ENCODE measurements at regions not wholly inside any gene's neighbourhood (a gene's known extent, or its start where the extent isn't known, plus 50 kb on each side); places are given as distances from the start of the nearest gene placed in this dataset.

- DNase-seq (ENCODE audit: insufficient read length, low spot score): no peak
- no peak for TF ChIP-seq CTCF (IDR thresholded peaks at IDR 0.05; ENCODE audit: insufficient read depth, missing control alignments)
- FAIRE-seq: no peak
Observed at GRCh38 chr17:6248061-6248460, 177.9 kb downstream of the WSCD1 start.

- DNase-seq (ENCODE audit: insufficient read length, low spot score): no peak
- no peak for FAIRE-seq
- no peak for TF ChIP-seq CTCF (IDR thresholded peaks at IDR 0.05; ENCODE audit: insufficient read depth, missing control alignments)
Observed at GRCh38 chr17:6245301-6246177, 175.4 kb downstream of the WSCD1 start.

- FAIRE-seq (no peak), DNase-seq (ENCODE audit: insufficient read length, low spot score) (no peak)
- no peak for TF ChIP-seq CTCF (IDR thresholded peaks at IDR 0.05; ENCODE audit: insufficient read depth, missing control alignments)
Observed at GRCh38 chr17:6244796-6245195, 174.6 kb downstream of the WSCD1 start.

GRCh38 chr17:6244253-6244652 is 174.1 kb downstream of the WSCD1 start:
- FAIRE-seq (no peak), DNase-seq (ENCODE audit: insufficient read length, low spot score) (no peak)
- TF ChIP-seq CTCF (IDR thresholded peaks at IDR 0.05; ENCODE audit: insufficient read depth, missing control alignments): no peak

GRCh38 chr17:6243186-6243585 is 173.0 kb downstream of the WSCD1 start:
- DNase-seq (ENCODE audit: insufficient read length, low spot score) (no peak), FAIRE-seq (no peak)
- TF ChIP-seq CTCF (IDR thresholded peaks at IDR 0.05; ENCODE audit: insufficient read depth, missing control alignments): no peak

GRCh38 chr17:6241996-6242395 is 171.8 kb downstream of the WSCD1 start:
- FAIRE-seq (no peak), DNase-seq (ENCODE audit: insufficient read length, low spot score) (no peak)
- TF ChIP-seq CTCF (IDR thresholded peaks at IDR 0.05; ENCODE audit: insufficient read depth, missing control alignments): no peak

- TF ChIP-seq CTCF (IDR thresholded peaks at IDR 0.05; ENCODE audit: insufficient read depth, missing control alignments): no peak
- FAIRE-seq (no peak), DNase-seq (ENCODE audit: insufficient read length, low spot score) (no peak)
Observed at GRCh38 chr17:6241381-6241780, 171.2 kb downstream of the WSCD1 start.
